OCI-LY7 (cell line): ENCODE measurements at regions not wholly inside any gene's neighbourhood (a gene's known extent, or its start where the extent isn't known, plus 50 kb on each side); places are given as distances from the start of the nearest gene placed in this dataset.

Experiments used
- EZH2phosphoT487 ChIP-seq: fragments of 200-600 bp; sonication (generic); IDR thresholded peaks from 2 replicates; pipeline ENCODE4 v1.6.1; 2018; ENCODE audit warnings: low read depth, borderline replicate concordance, mild to moderate bottlenecking, mixed run types, antibody characterized with exemption, low read length, moderate library complexity, mixed read lengths
- TF ChIP-seq, protein P1 (sequence below): fragments of 200-600 bp; sonication (generic); conservative IDR thresholded peaks from 2 replicates; pipeline ENCODE4 v1.5.1; 2014; ENCODE audit warnings: mild to moderate bottlenecking, antibody characterized with exemption, low read length, moderate library complexity, mixed read lengths

- TF ChIP-seq, protein P1, sequence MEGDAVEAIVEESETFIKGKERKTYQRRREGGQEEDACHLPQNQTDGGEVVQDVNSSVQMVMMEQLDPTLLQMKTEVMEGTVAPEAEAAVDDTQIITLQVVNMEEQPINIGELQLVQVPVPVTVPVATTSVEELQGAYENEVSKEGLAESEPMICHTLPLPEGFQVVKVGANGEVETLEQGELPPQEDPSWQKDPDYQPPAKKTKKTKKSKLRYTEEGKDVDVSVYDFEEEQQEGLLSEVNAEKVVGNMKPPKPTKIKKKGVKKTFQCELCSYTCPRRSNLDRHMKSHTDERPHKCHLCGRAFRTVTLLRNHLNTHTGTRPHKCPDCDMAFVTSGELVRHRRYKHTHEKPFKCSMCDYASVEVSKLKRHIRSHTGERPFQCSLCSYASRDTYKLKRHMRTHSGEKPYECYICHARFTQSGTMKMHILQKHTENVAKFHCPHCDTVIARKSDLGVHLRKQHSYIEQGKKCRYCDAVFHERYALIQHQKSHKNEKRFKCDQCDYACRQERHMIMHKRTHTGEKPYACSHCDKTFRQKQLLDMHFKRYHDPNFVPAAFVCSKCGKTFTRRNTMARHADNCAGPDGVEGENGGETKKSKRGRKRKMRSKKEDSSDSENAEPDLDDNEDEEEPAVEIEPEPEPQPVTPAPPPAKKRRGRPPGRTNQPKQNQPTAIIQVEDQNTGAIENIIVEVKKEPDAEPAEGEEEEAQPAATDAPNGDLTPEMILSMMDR: no peak
- TF ChIP-seq EZH2phosphoT487: no peak
Observed at GRCh38 chr17:72491102-72491501, 370.3 kb downstream of the SOX9 start.
